ENCODE measurements at regions not wholly inside any gene's neighbourhood (a gene's known extent, or its start where the extent isn't known, plus 50 kb on each side); places are given as distances from the start of the nearest gene placed in this dataset.
"Not testable (repeated sequence)": the region's sequence is repeated elsewhere in the genome, so short reads cannot be mapped to it uniquely, and the experiment has no call there.

- TF ChIP-seq CTCF (conservative IDR thresholded peaks at IDR 0.05; ENCODE audit: low read depth, low read length); EZH2 (IDR thresholded peaks at IDR 0.05; ENCODE audit: borderline replicate concordance, low read depth, low read length, poor library complexity, severe bottlenecking): not testable (repeated sequence)
Observed at GRCh38 chr14:42482345-42482971, 875.8 kb downstream of the LRFN5 start.
